GM12864 (cell line): ENCODE measurements at regions not wholly inside any gene's neighbourhood (a gene's known extent, or its start where the extent isn't known, plus 50 kb on each side); places are given as distances from the start of the nearest gene placed in this dataset.

Experiments used
- DNase-seq: peaks from one replicate; pipeline ENCODE4 v3.0.0-alpha.2; 2011; ENCODE audit warnings: low read depth
- H3K4me3 ChIP-seq: 2 replicates; pipeline ENCODE4 v1.5.1; 2011; ENCODE audit warnings: mild to moderate bottlenecking, low read depth, low read length, control low read depth
- TF ChIP-seq, protein P1 (sequence below): IDR thresholded peaks from 2 replicates; pipeline ENCODE4 v1.5.1; 2011; ENCODE audit warnings: low read depth, mild to moderate bottlenecking, moderate library complexity, low read length, control low read depth, inconsistent platforms; ENCODE audit errors: missing control alignments

- no peak overlapping the region for H3K4me3 ChIP-seq
- TF ChIP-seq, protein P1, sequence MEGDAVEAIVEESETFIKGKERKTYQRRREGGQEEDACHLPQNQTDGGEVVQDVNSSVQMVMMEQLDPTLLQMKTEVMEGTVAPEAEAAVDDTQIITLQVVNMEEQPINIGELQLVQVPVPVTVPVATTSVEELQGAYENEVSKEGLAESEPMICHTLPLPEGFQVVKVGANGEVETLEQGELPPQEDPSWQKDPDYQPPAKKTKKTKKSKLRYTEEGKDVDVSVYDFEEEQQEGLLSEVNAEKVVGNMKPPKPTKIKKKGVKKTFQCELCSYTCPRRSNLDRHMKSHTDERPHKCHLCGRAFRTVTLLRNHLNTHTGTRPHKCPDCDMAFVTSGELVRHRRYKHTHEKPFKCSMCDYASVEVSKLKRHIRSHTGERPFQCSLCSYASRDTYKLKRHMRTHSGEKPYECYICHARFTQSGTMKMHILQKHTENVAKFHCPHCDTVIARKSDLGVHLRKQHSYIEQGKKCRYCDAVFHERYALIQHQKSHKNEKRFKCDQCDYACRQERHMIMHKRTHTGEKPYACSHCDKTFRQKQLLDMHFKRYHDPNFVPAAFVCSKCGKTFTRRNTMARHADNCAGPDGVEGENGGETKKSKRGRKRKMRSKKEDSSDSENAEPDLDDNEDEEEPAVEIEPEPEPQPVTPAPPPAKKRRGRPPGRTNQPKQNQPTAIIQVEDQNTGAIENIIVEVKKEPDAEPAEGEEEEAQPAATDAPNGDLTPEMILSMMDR: no peak
- no peak for DNase-seq
Measured at GRCh38 chr6:167643223-167643622, 183.5 kb upstream of the AFDN start.

DNA sequence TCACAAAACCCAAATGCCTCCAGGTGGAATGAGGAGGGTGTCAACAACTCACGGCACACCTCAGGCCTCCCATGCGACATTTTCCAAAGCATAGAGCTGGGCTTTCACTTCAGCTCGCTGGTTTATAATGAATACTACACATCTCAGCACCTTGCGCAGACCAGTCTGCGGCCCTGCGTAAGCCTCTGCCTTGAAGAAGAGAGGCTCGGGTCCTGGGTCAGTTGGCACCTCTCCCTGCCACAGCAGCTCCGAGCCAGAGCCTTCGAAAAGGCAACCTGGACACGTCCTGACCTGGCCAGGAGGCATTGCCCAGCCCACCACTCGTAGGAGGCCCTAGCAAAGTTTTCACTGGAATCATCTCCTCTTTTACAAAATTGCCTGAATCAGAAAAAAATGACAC lies 183.0 kb upstream of the AFDN start:
- H3K4me3 ChIP-seq: no peak overlapping the region
- TF ChIP-seq, protein P1: no peak
- DNase-seq: no peak

DNA sequence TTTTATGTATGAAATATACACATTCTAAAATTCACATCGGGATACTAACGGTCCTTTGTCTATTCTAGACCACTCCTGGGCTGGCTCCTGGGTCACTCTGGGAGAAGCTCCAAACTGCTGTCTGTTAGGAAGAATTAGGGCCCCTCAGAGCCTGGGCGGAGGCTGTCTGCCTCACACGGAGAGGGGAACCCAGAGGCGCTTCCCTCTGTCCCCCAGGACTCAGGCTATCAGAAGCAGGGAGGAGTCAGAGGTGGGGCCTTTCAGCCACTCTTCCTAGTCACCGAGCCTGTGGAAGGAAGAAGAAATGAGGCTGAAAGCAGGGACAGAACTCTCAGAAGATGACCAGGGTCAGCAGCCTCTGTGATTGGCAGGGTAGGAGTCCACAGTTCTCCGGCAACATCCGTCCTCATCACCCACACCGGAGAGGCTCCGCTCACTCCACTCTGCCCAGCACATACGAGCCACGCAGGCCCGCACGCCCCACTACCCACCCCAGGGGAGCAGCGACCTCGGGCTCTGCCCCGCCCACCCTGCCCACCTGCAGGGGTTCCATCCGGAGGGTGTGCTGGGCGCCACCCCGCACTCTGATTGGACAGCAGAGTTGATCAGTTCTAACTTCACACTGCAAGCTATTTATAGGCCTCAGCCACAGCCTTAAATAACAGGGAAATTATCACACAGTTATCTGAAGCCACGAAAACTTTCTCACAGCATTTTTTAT lies 182.1 kb upstream of the AFDN start:
- TF ChIP-seq, protein P1: no peak
- DNase-seq: no peak
- no peak overlapping the region for H3K4me3 ChIP-seq

DNA sequence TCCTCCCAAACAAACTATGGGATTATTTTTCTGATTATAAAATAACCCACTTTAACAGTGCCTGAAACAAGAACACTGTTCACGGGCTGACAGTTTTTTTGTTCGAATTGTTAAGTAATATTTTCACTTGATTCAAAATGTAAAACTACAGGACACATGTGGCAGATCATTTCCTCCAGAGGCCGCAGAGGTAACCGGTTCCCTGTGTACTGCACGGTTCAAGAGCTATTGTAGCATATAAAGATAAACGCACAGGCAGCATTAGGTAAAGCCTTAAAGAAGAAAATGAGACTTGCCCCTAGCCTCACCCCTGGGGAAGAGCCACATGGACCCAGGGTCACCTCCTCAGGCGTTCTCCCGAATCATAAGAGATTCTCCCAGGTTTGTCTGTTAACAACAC lies 181.3 kb upstream of the AFDN start:
- TF ChIP-seq, protein P1: no peak
- no peak overlapping the region for H3K4me3 ChIP-seq
- no peak for DNase-seq

DNA sequence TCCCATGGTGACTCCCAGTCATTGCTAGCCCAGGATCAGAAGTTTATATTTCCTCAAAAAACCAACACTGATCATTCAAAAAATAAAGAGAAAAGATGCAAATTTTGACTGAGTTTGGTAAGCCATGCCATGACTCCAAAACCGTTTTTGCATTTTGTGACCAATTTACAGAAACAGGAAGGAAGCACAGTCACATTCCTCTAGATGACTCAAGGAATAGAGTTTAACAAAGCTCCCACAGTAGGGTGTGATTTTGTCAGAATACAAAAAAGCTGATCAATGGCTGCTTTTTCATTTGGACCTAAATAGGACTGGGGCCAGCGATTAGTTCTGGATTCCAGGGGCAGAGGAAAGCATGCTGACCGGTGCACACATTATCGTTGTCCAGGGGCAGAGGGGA lies 179.4 kb upstream of the AFDN start:
- TF ChIP-seq, protein P1: no peak
- no peak overlapping the region for H3K4me3 ChIP-seq
- no peak for DNase-seq

- DNase-seq: no peak
- no peak overlapping the region for H3K4me3 ChIP-seq
- TF ChIP-seq, protein P1: no peak
Measured at GRCh38 chr6:167647737-167648470, 178.8 kb upstream of the AFDN start.
